Effector CD4-positive, alpha-beta T cell (primary cell): ENCODE measurements at regions not wholly inside any gene's neighbourhood (a gene's known extent, or its start where the extent isn't known, plus 50 kb on each side); places are given as distances from the start of the nearest gene placed in this dataset.
"Not testable (repeated sequence)": the region's sequence is repeated elsewhere in the genome, so short reads cannot be mapped to it uniquely, and the experiment has no call there.

Experiments used
- DNase-seq: peaks from one replicate; pipeline ENCODE4 v3.0.0-alpha.2; 2020

- no peak for DNase-seq
Measured at GRCh38 chr3:153319705-153320554, 157.9 kb downstream of the RAP2B start.

- no peak for DNase-seq
Measured at GRCh38 chr3:153320585-153321128, 158.6 kb downstream of the RAP2B start.

GRCh38 chr3:153328690-153329089, 166.7 kb downstream of the RAP2B start:
- no peak for DNase-seq

GRCh38 chr3:153330901-153331300, 168.9 kb downstream of the RAP2B start:
- no peak for DNase-seq

- no peak for DNase-seq
Measured at GRCh38 chr3:153331676-153332075, 169.7 kb downstream of the RAP2B start.

- DNase-seq, result no peak
Measured at GRCh38 chr3:153334558-153334957, 172.5 kb downstream of the RAP2B start.

GRCh38 chr3:153337369-153337768, 175.3 kb downstream of the RAP2B start:
- no peak for DNase-seq

- no peak for DNase-seq
Measured at GRCh38 chr3:153338487-153338886, 176.5 kb downstream of the RAP2B start.

- DNase-seq, result no peak
Measured at GRCh38 chr3:153339065-153339464, 177.0 kb downstream of the RAP2B start.

- DNase-seq, result no peak
Measured at GRCh38 chr3:153343988-153344782, 182.2 kb downstream of the RAP2B start.

- DNase-seq, result no peak
Measured at GRCh38 chr3:153348457-153349107, 186.6 kb downstream of the RAP2B start.

- no peak for DNase-seq
Measured at GRCh38 chr3:153349108-153349499, 187.1 kb downstream of the RAP2B start.

- DNase-seq, result no peak
Measured at GRCh38 chr3:153350420-153350819, 188.4 kb downstream of the RAP2B start.

- no peak for DNase-seq
Measured at GRCh38 chr3:153354641-153355040, 192.6 kb downstream of the RAP2B start.

- DNase-seq, result no peak
Measured at GRCh38 chr3:153355559-153355958, 193.5 kb downstream of the RAP2B start.

- DNase-seq, result no peak
Measured at GRCh38 chr3:153356908-153357307, 194.9 kb downstream of the RAP2B start.

GRCh38 chr3:153357436-153357835, 195.4 kb downstream of the RAP2B start:
- no peak for DNase-seq

GRCh38 chr3:153369561-153370374, 207.7 kb downstream of the RAP2B start:
- no peak for DNase-seq

- no peak for DNase-seq
Measured at GRCh38 chr3:153370680-153371079, 208.7 kb downstream of the RAP2B start.

GRCh38 chr3:153372326-153372725, 210.3 kb downstream of the RAP2B start:
- no peak for DNase-seq

- DNase-seq, result no peak
Measured at GRCh38 chr3:153373606-153374005, 211.6 kb downstream of the RAP2B start.

GRCh38 chr3:153378366-153378765, 216.3 kb downstream of the RAP2B start:
- not testable (repeated sequence) for DNase-seq
